Peyer's patch (tissue), 4 donors: ENCODE measurements at regions not wholly inside any gene's neighbourhood (a gene's known extent, or its start where the extent isn't known, plus 50 kb on each side); places are given as distances from the start of the nearest gene placed in this dataset.

Source experiments
- DNase-seq, 3 donors: peaks; one replicate each; pipeline ENCODE4 v3.0.0-alpha.2; 2017 to 2019
- H3K27ac ChIP-seq, 4 donors: fragments of 200-600 bp; sonication (generic); one replicate each; pipeline ENCODE4 v1.5.1; 2016 to 2019
- H3K27me3 ChIP-seq, 2 donors: fragments of 200-600 bp; sonication (generic); one replicate each; pipeline ENCODE4 v1.5.1; 2019
- H3K36me3 ChIP-seq, 3 donors: fragments of 200-600 bp; sonication (generic); one replicate each; pipeline ENCODE4 v1.5.1; 2016 to 2019
- H3K4me1 ChIP-seq, 4 donors: fragments of 200-600 bp; sonication (generic); one replicate each; pipeline ENCODE4 v1.5.1; 2016 to 2019
- H3K4me3 ChIP-seq, 4 donors: fragments of 200-600 bp; sonication (generic); 1 replicate in 3 of 4; 2 replicates in 1 of 4; pipeline ENCODE4 v1.5.1; 2016 to 2019; ENCODE audit warnings: mild to moderate bottlenecking in 1 of 4
- H3K9me3 ChIP-seq, 4 donors: fragments of 200-600 bp; sonication (generic); one replicate each; pipeline ENCODE4 v1.5.1; 2016 to 2019; ENCODE audit warnings: mild to moderate bottlenecking in 1 of 4
- CTCF ChIP-seq, 6 experiments: fragments of 450-650 bp in 4 of 6; fragments of 200-600 bp in 2 of 6; sonication (generic) in 1 of 6; IDR thresholded peaks; one replicate each; pipeline ENCODE4 v1.5.1; 2017 to 2019; ENCODE audit warnings: antibody characterized with exemption in 6 of 6, mild to moderate bottlenecking in 3 of 6, moderate library complexity in 1 of 6
- POLR2A ChIP-seq, 2 donors: fragments of 450-650 bp; IDR thresholded peaks; one replicate each; pipeline ENCODE4 v1.5.1; 2017; ENCODE audit warnings: antibody characterized with exemption in 2 of 2, mild to moderate bottlenecking in 2 of 2, moderate library complexity in 2 of 2

- Histone ChIP-seq H3K27me3 (no peaks in the 10 kb centered on the region), H3K4me3 (no peak overlapping the region), H3K36me3 (no peaks in the 10 kb centered on the region), H3K4me1 (no peaks in the 10 kb centered on the region), H3K9me3 (no peaks in the 10 kb centered on the region), H3K27ac (no peak overlapping the region)
- TF ChIP-seq POLR2A (IDR thresholded peaks at IDR 0.05): no peak
- no peak for DNase-seq
Observed at GRCh38 chr5:169351721-169352120, 50.8 kb upstream of the SLIT3 start.

GRCh38 chr5:169350759-169351240, 49.9 kb upstream of the SLIT3 start:
- H3K36me3 ChIP-seq: no peaks in the 10 kb centered on the region
- no peak overlapping the region for H3K4me3 ChIP-seq
- no peaks in the 10 kb centered on the region for H3K27me3 ChIP-seq
- H3K4me1 ChIP-seq: no peaks in the 10 kb centered on the region
- H3K9me3 ChIP-seq: no peaks in the 10 kb centered on the region
- no peak for DNase-seq
- H3K27ac ChIP-seq: no peak overlapping the region
- TF ChIP-seq POLR2A (IDR thresholded peaks at IDR 0.05) (no peak), CTCF (IDR thresholded peaks at IDR 0.05) (no peak)
